ENCODE measurements at regions not wholly inside any gene's neighbourhood (a gene's known extent, or its start where the extent isn't known, plus 50 kb on each side); places are given as distances from the start of the nearest gene placed in this dataset.

GRCh38 chr4:117777721-117778120, 256.6 kb upstream of the NDST3 start:
- no peaks in the 10 kb centered on the region for H3K36me3 ChIP-seq (ENCODE audit: control insufficient read depth in 2 of 2, extremely low read depth in 1 of 2, insufficient read depth in 2 of 2, low read length in 2 of 2)
- no peaks in the 10 kb centered on the region for H4K20me1 ChIP-seq (replicated peaks; ENCODE audit: control insufficient read depth, extremely low read depth, insufficient read depth, low read length)
- ChIA-PET POLR2A (no interaction called here), CTCF (no interaction called here)
- no peak for DNase-seq (ENCODE audit: low read depth, low spot score)
- H3K4me1 ChIP-seq (ENCODE audit: control insufficient read depth, extremely low read depth, insufficient read depth, low read length), result no peaks in the 10 kb centered on the region
- H2AFZ ChIP-seq (ENCODE audit: low read depth, low read length), result no peak overlapping the region
- no peak overlapping the region for H3K27ac ChIP-seq (ENCODE audit: insufficient read depth, low read depth, low read length)
- H3K79me2 ChIP-seq (ENCODE audit: control insufficient read depth, insufficient read depth, low read length), result no peaks in the 10 kb centered on the region
- intact Hi-C loops (cut with micrococcal nuclease), result no loop called here
- BruUV-seq (replicated peaks), result no TSS peak
- H3K27me3 ChIP-seq (ENCODE audit: control insufficient read depth in 2 of 2, insufficient read depth in 2 of 2, low read length in 2 of 2), result no peaks in the 10 kb centered on the region
- no peaks in the 10 kb centered on the region for H3K9me3 ChIP-seq (replicated peaks; ENCODE audit: control insufficient read depth, insufficient read depth, low read length)
- no peak for TF ChIP-seq FOS (IDR thresholded peaks at IDR 0.05; ENCODE audit: borderline replicate concordance, insufficient read depth, low read length)
- TF ChIP-seq MYC (IDR thresholded peaks at IDR 0.05; ENCODE audit: low read depth, low read length), result no peak
- TF ChIP-seq EZH2 (IDR thresholded peaks at IDR 0.05; ENCODE audit: borderline replicate concordance, low read depth, low read length, severe bottlenecking), result no peak
- no peak for TF ChIP-seq POLR2A (IDR thresholded peaks at IDR 0.05; ENCODE audit: low read depth, low read length)
- no peak for TF ChIP-seq MAX (IDR thresholded peaks at IDR 0.05; ENCODE audit: insufficient read depth, insufficient read length)
- no peak for TF ChIP-seq JUN (IDR thresholded peaks at IDR 0.05; ENCODE audit: borderline replicate concordance, insufficient read depth, insufficient read length, low read depth)
- TF ChIP-seq POLR2AphosphoS5 (IDR thresholded peaks at IDR 0.05; ENCODE audit: insufficient read depth, low read depth, low read length), result no peak
- TF ChIP-seq CTCF (IDR thresholded peaks at IDR 0.05; ENCODE audit: extremely low read depth in 1 of 2, insufficient read depth in 1 of 2, low read depth in 1 of 2, low read length in 2 of 2), result no peak
- no peak for TF ChIP-seq GATA2 (IDR thresholded peaks at IDR 0.05; ENCODE audit: insufficient read depth, insufficient read length, low read depth, low read length)
- no peaks in the 10 kb centered on the region for H3K9me1 ChIP-seq (replicated peaks; ENCODE audit: control insufficient read depth, extremely low read depth, insufficient read depth, low read length)
- no peak overlapping the region for H3K4me3 ChIP-seq (replicated peaks in 1 of 3; ENCODE audit: insufficient read depth in 1 of 3, low read depth in 1 of 3, low read length in 3 of 3)
- no peak overlapping the region for H3K9ac ChIP-seq (replicated peaks; ENCODE audit: extremely low read depth, insufficient read depth, low read length)
- dilution Hi-C loops (cut with MboI; ENCODE audit: extremely low pct_ligation_motif_present, low sequenced_read_pairs), result no loop called here
- no peak overlapping the region for H3K4me2 ChIP-seq (ENCODE audit: insufficient read depth, low read length)
- no peak for FAIRE-seq
